GM21528 (cell line): ENCODE measurements at regions not wholly inside any gene's neighbourhood (a gene's known extent, or its start where the extent isn't known, plus 50 kb on each side); places are given as distances from the start of the nearest gene placed in this dataset.

Source experiments
- ATAC-seq: cut with Tn5 transposase; IDR thresholded peaks from one replicate; pipeline ENCODE4 v1.9.1; 2021; ENCODE audit warnings: mild to moderate bottlenecking, moderate library complexity; ENCODE audit not compliant: unreplicated experiment, low FRiP score

DNA sequence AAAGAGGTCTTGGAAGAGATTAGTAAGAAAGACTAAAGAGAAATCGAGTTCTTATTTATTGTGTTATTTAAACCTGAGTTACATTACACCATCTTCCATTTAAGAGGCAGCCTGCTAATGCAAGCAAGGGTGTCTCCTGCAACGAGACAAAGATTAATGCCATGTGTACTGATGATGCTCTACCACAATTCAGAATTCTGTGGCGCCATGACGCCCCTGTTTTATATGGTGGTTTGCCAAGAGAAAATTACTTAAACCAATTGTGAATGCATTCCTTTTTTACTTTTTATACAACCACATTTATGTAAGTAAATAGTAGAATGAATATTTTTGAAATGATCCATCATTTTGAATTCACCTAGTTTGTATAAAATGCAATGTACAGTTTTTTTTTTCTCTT lies 356.1 kb upstream of the ZEB2 start:
- no peak for ATAC-seq

DNA sequence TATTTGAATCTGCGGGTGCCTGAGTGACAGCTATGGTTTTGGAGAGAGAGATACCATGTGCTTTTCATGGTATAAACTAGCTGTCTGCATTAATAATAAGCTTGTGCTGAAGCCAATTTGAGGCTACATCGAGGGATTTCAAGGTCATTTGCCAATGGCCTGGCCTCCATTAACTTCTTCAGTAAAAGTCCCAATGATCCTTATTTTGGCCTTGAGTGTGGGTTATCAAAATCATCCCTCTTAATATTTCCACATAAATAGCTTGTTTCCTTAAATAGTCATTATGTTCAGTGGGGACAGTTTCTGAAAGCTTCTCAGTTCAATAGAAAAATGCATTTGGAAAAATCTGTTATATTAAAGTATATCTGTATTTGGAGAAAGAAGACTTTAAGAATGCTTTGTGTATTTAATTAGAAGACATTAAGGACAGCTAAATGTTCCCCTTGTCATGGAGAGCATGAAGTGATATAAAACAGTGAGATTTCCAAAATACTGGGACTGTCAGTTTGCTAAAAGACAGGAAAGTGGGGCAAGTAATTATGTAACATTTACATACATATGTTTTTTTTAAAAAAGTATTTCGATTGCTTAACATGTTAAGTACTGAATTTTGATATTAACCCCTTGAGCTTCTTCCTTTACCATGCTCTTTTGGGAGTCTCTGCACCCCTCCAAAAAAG lies 355.5 kb upstream of the ZEB2 start:
- no peak for ATAC-seq

DNA sequence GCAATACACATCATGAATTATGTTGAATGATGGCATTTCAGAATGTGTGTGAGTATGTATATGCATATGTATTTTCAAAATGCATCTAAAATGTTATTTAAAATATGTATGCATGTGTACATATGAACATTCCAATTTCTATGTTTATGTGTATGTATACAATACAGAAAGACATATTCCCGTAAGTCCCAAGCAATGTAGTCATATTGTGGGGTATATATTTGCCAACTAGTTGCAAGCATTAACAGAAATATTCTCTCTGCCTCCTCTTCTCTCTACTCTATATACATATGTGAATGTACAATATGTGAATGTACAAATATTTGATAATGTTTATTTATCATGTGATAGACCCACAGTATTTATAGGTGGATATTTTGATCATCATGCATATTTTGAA lies 345.8 kb upstream of the ZEB2 start:
- no peak for ATAC-seq

DNA sequence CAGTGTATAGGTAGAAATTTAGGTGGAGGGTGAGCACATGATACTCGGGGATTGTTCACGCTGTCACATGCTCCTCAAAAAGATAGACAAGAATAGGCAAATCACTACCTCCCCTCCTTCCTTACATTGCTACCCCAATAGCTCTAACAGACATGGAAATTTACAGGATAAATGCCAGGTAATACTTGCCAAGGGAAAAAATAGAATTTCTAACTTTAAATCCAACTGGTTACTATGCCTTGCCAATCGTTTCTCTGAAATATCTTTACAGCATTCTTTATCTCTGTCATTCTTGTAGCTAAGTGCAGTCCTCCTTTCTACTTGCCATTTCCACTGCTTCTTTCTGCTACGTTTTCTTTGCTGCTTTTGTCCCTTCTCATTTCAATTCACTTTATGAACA lies 339.8 kb upstream of the ZEB2 start:
- no peak for ATAC-seq

DNA sequence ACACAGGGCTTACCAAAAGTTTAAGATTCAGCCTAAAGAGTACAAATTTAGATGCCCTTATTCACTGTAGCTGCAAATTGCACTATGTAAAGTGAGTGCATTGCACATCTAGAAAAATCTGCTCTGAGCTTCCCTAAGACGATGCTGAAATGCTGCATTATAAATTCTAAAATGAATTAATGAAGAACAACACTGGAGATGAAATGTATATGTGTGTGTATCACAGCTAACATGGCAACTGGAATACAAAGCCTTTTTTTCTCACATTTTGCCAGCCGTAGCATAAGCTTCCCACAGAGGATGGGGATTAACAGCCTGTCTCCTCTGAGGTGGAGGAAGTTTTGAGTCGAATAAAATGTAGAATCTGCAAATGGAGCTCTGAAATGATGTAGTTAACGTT lies 338.3 kb upstream of the ZEB2 start:
- no peak for ATAC-seq

DNA sequence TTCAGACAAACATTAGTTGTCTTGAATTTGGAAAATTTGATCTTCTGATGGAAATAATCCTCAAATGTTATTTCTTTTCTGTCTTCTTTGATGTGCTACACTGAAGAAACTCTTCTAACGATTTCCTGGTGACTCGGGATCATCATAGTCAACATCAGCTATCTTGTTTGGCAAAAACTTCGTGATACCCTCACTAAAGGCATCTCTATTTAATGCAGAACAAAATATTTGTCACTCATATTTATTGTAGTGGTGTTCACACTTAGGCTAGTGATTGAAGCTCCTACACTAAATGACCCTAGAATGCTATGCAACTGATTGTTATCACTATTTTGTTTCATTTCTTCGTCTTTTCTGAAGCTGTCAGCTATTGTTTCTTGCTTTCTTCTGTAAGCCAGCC lies 334.7 kb upstream of the ZEB2 start:
- no peak for ATAC-seq

DNA sequence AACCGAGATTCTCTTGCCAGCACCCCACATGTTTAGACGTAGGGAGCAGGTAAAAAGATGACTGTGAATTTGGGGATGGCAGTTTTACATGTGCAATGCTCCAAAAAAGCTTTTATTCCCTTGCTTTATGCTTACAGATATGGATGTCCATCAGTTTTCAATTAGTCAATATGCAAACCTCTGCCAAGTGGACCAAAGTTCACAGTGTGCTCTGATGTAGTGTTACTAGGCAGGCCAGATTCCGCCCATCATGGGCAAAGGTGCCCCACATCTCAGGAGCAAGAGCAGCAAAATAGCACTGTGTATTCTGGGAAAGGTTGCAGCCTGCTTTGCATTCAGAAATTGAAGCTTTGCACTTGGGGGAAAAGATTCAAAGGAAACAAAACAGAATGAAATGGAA lies 329.7 kb upstream of the ZEB2 start:
- no peak for ATAC-seq

DNA sequence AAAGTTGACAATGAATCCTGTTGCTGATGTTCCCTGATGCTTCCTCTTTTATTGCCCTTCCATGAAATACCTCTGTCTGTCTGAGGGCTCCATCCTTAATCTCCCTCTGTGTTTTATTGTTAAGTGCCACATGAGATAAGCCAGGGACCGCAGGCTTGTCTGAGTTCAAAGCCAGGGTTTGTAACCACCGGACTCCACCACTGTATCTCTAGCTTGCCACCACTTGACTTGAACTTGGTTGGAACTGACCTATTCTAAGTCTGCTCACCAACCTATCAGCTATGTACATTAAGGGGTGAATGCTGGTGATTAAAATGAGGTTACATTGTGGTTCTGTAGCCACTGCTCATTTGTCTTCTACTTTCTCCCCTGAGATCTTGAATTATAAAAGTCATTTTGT lies 328.5 kb upstream of the ZEB2 start:
- no peak for ATAC-seq

DNA sequence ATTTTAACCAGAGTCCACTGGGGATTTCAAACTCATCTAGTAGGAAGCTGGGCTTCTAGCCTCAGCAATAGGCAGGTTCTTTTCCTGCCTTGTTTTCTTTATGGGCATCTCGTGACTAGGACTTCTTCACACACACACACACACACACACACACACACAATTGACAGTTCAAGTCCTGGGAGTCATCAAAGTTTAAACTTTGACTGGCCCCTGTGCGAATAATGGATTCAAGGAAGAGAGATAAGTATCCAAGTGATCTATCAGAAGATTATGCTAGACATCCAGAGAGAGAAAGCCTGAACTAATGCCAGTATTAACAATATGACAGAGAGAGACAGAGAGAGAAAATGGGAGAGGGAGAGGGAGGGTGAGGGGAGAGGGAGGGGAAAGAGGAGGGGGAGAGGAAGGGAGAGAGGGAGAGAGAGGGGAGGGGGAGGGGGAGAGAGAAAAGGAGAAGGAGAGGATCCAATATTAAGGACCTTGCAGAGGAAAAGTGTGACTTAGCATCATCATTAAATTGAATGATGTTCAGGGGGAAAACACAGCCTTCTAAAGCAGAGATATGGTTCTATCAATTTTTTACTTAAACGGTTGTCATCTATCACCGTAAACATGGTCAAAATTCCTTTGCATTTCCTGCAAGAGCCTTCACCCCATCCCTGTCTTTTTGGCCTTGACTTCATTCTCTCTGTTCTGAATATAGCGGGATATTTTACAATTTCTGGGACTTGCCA lies 327.6 kb upstream of the ZEB2 start:
- ATAC-seq = no peak

DNA sequence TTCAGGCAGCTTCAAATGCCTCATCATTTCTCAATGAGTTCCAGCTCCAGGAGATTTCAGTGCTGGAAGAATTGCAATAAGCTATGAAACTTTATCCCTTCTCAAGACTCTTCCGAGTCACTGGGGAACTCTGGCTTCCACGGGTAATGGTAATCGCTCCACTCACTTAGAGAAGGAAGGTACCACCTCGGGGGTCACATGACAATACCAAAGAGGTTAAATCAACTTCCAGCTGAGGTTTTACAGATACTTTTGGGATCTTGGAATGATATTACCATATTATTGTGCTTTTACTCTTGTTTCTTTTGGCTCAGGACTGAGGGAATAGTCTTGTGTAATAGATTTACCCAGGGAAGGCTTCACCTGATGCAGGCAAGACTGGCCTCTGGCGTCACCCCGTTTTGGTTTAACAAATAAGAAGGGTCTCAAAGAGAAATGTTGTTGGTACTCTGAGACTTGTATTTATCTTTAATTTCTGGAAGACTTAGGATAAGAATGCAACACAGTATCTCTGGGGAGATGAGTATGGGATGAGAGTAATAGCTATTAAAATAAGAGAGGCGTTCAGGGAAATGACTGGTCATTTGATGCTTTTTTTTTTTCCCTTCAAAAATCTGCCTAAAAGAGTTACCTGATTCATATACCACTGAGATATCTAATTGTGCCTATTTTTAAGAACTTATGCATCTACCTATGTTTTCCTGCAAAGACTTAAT lies 316.9 kb upstream of the ZEB2 start:
- ATAC-seq = no peak

DNA sequence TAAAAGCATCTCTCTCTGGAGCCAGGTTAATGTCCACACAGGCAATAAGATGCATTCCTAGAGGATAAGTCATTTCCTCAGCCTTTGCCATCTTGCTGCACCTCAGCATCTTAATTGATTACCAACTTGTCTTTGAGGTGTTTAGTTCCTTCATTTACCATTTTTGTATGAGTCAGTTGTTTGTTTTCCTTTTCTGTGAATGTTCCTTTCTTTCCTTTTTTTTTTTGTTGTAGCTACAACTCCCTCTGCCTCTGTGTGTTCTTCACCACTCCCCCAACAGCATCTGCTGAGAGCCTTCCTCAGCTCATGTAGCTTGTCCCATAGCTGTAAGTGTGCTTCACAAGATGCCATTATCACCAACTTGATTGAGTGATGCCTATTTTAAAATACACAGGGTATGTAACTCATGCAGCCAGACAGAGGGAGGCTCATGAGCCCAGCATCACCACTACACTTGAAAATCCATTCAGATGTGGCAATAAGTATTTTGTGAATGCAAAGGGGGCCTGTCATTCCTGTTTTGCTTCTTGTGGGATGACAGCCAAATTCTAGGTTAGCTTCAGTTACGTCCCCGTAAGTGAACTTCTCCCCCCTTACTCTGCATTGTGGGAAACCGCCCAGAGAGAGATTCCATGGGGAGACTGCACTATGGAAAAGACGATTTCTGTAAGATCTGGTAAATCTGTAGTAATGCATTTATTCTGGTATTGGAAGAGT lies 315.9 kb upstream of the ZEB2 start:
- no peak for ATAC-seq

DNA sequence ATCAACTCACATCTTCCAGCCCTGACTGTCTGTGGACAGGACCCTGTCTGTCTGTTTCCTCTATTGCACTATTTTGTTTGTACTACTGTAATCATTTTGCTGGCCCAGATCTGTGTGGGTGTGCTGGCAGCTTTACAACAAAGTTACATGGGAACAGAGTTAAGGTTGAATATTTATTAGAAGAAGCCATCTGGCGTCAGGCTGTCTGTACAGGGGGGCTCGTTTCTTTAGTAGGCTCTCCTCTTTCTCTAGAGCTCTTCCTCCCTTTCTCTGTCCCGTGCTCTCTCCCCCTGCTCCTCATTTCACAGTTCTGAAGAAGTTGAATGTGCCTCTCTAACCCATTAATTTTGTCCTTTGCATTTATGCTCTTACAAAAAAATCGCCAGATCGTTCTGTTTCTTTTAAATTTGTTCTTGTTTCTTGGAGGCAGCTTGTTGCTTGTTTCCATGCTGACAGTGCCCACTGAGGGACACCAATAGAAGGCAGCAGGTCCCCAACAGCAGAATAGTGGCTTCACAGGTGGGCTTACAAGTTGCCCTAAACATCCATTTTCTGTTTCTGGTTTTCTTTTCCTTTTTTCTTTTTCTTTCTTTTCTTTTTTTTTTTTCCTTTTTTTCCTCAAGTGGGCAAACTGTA lies 315.2 kb upstream of the ZEB2 start:
- ATAC-seq = no peak

DNA sequence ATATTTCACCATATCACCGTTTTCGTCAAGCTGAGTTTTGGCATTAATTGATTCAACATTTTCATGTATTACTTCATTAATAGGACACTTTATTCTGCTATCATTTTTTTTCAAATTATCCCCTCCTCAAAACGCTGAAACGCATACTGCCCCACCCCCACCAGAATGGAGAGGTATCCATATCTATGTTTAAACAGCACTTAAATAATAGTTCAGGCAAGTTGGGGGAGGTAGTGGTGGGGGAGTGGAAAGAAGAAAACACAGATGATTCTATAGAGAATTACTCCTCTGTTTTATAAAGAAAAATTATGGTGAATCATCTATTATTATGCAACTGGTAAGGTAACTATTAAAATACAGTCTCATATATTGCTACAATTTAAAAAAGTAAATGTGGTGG lies 314.4 kb upstream of the ZEB2 start:
- no peak for ATAC-seq

DNA sequence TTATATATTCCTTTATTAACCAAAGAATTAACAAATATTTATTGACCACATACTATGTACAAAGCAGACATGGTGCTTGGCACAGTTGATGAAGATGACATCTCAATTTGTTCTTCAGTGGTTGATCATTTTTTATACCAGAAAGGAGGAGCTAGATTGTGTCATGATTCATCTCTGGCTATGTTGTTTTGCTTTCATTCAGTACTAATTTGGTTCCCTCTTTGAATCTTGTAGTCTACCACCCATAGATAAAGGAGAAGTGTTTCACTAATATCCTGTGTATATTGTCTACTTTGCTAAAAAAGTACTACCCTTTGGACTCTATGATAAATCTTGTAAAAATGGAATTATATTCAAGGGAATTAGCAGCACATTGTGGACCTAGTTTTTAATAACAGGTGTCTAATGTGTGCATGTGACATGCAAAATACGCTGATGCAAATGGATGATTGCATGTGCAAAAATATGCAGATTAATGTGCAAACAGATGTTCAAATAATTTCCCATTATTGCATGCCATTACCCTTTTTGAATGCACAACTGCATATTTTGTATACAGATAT lies 313.2 kb upstream of the ZEB2 start:
- no peak for ATAC-seq

DNA sequence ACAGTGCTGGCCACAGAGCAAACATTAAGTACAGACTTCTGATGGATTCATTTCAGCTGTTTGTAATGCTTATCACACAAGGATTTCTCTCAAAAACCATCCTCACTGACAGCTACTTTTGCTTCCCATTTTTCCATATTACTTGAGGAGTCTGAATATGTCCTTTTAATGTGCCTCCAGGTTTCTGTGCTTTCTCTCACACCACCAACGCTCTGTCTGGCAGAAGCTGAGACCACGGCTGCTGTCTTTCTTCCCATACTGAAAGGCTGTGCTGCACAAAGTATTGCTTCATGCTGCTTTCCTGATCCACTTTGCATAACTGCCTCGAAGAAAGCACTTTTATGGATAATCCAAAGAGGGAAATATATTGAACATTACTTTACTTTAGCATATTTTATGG lies 312.1 kb upstream of the ZEB2 start:
- no peak for ATAC-seq

DNA sequence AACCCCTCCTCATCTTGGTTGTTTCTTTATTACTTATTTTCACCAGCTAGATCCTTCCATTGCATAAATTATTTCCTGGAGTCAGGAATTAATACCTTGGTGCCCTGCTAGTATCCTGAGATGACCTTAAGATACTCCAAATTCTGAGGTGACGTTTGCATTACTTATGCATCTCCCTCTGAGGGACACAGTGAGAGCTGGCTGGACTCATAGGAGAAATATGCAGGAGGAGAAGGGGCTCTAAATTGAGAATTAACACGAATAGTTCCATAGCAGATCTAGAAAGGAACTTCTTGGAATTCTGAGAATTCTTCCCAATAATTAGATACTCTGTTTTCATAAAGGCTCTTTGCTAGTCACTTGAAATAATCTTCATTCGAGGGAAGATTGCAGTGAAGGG lies 310.6 kb upstream of the ZEB2 start:
- ATAC-seq = no peak

DNA sequence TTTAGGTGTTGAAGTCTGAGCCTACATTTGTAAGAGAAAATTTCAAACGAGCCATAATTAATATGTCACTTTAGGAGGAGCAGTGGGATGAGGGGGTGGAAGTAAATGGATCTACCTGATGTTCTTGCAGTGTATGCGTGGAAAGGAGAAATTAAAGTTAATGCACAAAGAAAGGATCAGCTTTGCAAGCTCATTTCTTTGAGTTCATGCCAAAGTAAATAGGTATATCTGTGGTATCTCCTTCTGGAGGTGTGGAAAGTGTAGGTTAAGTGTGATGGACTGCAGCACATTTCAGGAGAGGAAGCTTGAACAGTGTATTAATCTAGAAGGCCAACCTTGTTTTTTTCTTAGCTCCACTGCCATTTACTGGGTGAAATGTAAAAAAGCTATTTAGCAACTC lies 307.5 kb upstream of the ZEB2 start:
- no peak for ATAC-seq

DNA sequence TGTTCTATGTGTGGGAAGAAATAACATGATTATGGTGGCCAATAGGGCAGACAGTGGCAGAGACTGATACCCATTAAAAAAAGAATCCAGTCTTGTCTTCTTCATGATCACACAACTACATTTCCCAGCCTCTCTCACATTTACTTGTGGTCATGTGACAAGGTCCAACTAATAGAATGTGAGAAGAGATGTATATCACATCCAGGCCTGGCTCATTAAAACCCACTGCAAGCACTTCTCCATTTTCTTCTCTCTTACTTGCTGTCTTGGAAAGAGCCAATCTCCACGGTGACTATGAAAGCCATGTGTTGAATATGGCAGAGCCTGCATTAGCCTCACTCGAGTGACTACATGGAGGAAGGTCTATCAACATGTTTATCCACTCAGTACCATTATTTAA lies 306.2 kb upstream of the ZEB2 start:
- ATAC-seq = no peak

DNA sequence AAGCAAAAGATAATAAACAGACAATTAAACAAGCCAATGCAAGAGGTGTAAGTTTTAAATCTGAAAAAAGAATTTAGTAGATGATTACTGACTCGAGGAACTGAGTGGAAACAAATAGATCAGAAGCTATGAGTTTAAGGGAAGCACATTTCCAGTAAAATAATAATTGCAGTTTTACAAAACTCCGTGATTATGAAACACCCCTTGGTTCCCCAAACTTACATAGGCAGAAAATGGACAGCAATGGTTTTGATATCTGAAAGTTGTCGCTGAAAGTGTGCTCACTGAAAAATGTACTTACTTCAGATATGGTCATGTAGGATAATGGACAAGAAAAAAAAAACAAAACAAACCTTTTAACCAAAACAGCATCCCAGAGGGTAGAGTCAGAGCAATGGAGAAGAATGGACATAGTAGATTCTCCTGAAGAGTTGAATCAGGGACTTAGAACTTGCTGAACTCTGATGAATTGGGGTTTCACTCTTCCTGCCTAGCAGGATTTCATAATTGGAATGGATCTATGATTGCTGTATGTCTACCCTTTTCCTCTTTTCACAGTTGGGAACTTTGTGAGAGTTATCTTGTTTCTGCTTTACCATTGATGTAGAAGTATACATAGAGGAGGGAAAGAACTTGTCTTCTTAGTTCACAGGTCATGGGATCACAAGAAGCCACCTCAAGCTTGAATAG lies 305.6 kb upstream of the ZEB2 start:
- no peak for ATAC-seq
